HK-2 (cell line): ENCODE measurements at regions not wholly inside any gene's neighbourhood (a gene's known extent, or its start where the extent isn't known, plus 50 kb on each side); places are given as distances from the start of the nearest gene placed in this dataset.
"Not testable (repeated sequence)": the region's sequence is repeated elsewhere in the genome, so short reads cannot be mapped to it uniquely, and the experiment has no call there.

ENCODE experiments used
- DNase-seq: peaks from one replicate; pipeline ENCODE4 v3.0.0-alpha.2; 2018; ENCODE audit not compliant: unreplicated experiment

DNA sequence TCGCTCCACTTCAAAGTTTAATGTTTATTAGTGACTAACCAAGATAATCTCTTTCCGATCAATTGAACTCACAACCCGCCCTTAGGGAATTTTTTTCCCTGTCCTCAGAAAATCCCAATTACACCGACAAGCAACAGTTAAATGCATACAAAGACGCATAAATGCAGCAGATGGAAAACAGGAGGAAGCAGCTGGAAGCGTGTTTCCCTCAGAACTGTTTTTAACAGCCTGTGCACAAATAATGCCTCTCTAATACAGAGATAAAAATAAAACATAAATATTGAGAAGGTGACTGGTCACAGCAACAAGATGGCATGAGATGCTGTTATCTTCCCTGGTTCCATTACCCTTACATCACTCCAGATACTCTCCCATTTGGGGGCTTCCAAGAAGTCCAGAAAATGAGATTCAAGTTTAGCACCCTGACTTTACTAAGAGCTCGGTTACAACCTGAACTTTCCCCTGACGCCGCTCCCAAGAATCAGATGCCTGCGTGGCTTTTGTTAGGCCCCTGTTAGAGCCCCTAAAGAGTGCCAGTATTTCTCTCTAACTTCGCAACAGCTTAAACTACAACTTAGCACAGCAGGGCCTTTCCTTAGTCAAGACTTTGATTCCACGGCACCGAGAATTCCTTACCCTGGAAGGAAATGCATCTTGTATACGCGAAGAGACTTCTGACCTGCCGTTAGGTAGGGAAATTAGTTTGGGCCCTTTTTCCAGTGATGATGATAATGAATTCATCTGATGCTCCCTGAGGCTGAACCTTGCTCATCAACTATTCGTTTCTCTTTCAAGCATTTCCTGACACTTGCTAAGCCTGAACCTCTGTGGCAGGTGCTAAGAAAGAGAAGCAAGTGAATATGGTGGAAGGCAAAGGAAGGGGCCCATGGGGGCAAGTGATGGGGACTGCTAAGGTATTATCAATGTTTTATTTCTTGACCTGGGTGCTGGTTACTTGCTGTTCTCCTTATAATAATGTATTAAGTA, 137.7 kb upstream of the SMYD2 start:
- DNase-seq, result no peak

GRCh38 chr1:214144521-214144920, 136.4 kb upstream of the SMYD2 start:
- not testable (repeated sequence) for DNase-seq

DNA sequence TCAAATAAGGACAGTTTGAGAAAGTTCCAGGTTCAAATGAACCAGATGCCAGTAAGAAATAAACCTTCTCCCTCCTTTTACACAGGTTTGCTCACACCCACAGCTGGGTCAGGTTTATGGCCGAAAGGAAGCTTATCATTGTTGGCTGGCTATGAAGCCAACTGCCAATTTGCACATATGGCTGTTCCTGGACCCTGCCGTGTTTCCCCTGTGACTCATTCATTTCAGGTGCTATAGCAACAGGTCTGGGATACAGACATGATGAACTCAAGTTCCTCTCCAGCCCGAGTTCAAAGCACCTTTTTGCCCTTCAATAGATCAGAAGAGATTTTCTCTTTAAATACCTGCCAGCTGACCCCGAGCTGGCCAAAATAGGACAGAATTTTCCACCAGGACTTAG, 134.4 kb upstream of the SMYD2 start:
- DNase-seq, result no peak

DNA sequence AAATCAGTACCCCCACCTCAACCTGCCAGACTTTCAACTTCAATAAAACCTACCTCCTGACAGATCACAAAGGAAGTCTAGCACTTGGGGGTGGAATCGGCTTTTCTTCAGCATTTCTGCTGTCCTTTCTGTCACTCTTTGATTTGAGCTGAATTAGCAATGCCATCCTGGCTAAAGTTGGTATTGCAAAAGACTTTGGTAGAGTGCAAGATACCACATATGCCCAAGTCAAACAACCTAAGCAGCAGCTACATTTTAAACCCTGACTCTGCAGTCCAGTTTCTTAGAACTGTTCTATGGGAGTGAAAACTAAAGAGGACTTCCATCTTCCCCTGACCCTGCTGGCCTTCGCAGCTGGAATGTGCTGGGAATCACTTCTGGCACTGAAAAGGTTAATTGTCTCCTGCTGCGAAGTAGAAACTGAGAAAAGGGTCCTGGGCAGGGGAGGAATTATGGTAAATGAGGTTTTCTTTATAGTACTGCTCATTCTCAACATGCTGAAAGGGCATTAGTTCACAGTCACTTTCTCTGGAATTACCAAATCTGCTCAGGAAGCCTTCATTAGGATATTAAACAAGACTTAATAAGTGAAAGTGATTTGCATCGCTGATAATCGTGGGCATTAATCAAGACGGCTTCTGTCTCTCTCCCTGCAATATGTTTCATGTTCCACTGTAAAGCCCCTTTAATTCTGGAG, 126.2 kb upstream of the SMYD2 start:
- no peak for DNase-seq

DNA sequence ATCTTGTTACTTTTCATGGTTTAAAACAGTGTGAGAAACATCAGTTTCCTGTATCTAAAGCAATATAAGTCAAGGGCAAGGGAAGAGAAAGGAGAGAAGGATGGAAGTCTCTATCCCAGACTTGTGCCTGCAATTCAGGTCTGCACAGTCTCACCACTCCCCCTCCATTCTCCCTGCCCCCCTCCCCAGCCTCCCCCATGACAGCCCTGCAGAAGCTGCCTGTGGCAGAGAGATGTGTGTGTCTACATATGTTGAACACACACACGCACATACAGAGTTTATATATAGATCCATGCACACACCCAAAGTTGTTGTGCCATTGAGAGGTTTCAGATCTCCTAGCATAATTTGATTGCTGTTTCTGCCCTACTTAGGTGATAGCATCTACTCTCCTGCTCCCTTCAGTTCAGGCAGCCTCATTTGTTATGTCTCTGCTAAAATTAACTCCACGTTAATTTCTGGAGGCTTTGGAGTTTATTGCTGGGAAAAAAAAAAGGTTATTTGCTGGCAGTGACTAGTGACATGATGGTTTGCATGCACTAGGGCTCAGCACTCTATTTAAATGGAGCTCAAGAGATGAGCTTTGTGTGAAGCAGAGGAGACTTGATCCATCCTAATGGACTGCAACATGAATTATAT, 124.9 kb upstream of the SMYD2 start:
- DNase-seq, result no peak

DNA sequence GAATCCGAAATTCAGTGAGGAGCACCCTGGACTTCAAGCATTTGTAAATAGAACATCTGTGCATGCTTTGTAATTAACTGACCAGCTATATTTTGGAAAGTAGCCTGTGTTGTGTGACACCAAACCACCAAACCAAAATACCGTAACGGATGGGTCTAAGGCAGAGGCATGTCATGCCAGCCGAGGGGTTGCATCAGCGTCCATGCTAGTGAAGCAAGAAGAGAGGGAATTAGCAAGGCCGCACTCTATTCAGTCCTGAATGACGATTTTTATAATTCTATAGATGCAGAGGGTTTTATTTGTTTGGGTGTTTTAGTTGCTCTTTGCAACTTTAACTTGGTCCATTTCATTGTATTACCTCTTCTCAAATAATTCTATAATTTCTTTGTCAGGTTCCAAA, 116.8 kb upstream of the SMYD2 start:
- no peak for DNase-seq

DNA sequence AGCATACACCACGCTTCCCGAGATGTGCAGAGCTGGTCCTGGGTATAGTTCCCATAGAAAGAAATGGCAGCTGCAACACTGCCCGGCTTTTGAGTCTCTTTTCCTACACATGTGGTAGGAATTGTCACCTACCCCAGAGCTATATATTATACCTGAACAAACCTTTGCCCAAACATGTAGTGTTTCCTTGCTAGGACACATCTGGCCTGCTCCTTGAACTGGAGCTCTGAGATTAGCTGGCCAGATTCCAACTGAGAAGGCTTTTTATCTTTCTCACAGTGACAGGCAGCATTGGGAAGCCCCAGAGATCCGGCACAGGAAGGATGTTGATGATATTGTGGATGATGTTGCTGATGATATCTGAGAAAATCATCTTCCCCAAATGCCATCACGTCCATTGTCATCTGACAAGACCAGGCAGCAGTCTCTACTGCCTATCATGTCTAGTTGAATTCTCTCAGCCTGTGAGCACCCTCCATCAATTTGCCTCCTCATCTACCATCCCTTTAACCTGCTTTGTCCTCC, 115.0 kb upstream of the SMYD2 start:
- DNase-seq, result no peak

DNA sequence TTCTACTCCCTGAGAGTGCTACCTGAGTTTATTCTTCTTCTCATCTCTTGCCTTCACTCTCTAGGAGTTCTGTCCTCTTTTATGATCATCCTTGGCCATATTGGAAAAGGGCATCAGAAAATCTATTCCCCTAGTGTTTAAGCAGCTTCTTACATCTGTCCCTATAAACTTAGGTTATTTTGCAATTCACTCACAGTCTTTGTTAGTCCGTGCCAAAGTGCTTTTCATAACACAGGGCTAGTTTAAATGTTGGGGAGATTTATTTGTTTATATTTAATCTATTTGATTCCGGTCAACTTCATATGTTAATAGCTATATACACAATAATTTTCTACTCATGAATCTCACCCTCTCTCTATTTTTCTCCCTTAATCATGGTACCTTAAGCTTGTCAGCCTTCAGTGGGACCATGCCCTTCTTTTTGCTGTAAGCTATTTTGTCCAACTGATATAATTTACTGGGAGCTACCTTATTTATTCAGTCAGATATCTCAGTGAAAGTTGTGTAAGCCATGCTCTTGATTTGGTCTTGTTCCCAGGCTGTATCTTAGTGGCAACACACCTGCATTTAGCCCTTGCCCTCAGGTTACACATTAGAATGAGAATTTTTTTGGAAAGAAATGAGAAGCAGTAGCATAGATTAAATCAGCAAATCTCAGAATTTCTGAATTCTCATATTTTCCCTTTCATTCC, 106.3 kb upstream of the SMYD2 start:
- no peak for DNase-seq

DNA sequence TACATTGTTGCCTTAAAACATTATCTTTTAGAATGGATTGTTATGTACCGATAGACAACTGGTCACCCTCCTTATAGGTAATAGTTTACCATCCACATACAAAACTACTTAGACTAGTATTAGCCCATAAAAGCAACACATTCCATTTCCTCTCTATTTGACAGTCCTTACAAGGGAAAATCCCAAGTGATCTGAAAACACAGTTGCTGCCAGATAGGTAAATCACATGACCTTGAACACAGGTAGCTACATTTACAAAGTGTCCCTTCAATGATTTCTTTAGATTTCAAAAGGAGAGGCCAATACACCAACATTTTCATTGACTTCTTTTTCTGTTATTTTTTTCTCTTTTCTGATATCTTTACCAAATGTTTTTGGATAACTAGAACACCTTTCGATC, 102.9 kb upstream of the SMYD2 start:
- DNase-seq, result no peak

GRCh38 chr1:214184992-214185391, 96.0 kb upstream of the SMYD2 start:
- DNase-seq, result no peak

DNA sequence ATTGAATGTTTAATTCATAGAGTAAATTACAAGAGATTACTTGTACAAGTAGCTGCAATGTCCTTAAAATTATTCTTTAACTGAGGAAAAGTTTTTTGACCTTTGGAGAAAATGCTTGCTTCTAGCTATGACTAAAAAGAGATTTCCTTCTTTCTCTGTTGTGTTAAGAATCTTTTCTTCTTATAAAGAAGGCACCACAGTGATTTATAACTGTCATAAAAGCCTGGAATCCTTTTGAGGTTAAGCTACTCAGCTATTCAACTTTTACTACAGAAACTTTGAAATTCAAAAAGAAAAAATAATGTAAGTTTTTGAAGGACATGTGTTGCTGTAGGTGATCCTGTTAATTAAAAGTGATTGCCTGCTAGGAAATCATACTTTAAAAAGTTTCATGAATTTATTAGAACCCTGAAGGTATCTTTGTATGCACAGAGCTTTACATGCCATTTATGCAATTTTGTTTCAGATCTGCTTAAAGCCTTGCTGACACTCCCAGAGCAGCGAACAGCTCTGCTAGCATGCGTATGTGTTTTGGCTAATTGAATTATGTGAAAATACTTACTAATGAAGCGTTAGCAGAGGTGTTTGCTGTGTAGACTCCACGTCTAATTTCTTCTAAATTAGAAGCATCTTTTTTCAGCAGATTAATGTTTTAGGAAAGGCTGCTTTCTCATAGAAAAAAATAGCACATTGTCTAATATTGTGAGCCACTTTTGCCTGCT, 94.7 kb upstream of the SMYD2 start:
- no peak for DNase-seq

- no peak for DNase-seq
These were observed 93.6 kb upstream of the SMYD2 start for GRCh38 chr1:214187121-214187900.

DNA sequence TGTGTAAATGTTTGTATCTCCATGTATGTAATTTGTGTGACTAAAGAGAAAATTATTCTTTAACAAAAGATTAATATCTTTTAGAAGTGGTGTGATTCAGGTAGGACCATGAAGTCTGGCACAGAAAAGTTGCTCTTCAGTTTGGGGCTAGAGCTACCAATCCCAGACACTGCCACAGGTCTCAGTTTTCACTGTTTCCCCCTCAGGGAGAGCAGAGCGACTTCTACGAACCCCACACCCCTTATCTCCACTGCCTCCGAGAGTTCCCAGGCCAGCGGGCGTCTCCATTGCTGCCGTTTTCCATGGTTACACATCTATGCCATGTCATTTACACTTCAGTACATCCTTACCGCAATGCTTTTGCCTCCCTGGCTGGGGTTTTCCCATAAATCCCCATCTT, 93.0 kb upstream of the SMYD2 start:
- DNase-seq, result no peak

DNA sequence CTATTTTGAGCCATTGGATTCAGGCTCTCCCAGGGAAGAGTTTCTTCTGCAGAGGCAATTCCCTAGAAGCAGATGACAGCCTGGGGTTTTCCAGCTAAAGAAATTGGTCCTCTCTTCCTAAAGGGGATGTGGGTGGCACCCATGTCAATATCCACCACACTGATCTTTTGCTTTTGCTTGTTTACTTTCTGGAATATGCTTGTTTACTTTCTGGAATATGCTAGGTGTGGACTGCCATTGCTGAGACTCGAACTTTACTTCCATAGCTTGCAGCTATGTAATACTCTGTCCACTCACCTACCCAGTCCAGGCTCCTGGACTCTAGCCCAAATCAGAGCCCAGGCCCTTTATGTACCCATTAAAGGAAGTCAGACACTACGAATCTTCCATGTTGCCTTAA, 92.1 kb upstream of the SMYD2 start:
- no peak for DNase-seq

GRCh38 chr1:214192825-214193643, 87.9 kb upstream of the SMYD2 start:
- DNase-seq, result no peak

DNA sequence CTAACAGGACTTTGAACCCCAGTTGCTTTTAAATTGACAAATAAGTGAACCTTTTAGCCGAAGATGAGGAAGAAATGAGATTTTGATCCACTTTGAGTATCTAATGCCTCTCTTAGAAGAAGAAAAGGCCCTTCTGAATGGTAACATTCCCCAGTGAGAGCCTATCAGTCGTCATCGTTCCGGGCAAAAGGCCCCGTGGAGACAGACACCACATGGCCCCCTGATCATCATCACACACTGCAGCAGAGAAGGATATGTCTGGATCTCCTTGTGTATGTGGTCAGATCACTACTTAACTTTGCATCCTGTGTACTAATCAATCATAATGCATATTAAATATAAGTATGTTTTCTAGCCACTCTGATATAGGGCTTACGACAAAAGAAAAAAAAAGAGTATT, 87.3 kb upstream of the SMYD2 start:
- DNase-seq, result no peak

DNA sequence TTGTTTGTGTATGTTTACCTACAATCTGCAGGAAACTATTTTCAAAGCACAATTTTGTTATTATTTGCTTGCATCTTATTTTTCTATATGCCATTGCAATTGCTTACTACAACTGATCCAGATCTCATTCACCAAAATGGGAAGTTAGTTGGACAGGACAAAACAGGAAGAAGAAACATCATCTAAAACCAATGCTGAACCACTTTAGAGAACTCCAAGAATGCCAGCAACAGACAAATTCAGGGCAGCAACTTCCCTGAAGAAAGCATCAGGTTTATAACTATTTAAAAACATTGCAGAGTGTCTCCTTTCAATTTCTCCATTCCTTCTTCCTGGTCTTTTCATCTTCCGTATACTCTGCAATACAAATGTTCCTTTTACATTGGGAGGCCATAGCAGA, 82.4 kb upstream of the SMYD2 start:
- DNase-seq, result no peak

DNA sequence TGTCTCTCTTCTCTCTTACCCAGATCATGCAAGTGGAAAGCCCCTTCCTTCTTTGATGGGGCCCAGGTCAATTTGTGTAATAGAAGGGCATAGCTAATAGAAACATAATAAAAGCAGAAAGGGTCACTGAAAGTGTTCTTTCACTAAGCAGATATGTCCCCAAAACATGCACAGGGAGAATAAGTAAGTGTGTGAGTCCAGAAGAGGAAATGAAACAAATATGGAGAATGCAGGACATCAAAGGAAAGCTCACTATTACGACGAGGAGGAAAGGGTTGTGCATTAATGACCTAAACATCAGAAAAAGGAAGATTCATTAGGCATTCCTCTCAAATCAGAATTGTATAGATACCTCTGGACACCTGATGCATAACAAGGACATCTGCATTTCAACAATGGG, 81.4 kb upstream of the SMYD2 start:
- DNase-seq, result no peak

DNA sequence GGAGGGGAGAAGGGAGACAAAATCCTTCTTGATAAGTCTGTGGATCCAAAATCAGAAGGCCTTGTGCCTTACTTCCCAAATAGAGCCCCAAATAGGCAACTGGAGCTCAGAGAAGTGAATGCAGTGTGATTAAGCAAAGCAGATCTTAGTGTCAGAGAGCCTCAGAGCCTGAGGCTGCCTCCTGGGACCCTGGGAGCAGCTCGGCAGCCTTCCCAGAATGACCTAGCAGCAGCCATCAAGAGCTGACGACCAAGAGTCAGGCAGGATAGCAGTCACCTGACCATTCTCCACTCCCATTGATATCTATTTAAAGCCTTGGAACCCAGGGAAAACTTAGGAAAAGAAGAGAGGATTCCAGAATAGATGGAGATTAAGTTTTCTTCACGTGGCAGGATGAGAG, 78.0 kb upstream of the SMYD2 start:
- DNase-seq, result no peak
